Activated CD4-positive, alpha-beta T cell treated with anti-CD3 and anti-CD28 coated beads, Interleukin-2, Interleukin-4, amounts not matched to agents 100 ng/mL and 50 ng/mL, durations not matched to agents 16 hours and 8 hours (primary cell): ENCODE measurements at regions not wholly inside any gene's neighbourhood (a gene's known extent, or its start where the extent isn't known, plus 50 kb on each side); places are given as distances from the start of the nearest gene placed in this dataset.

Source experiments
- DNase-seq: peaks from one replicate; pipeline ENCODE4 v3.0.0-alpha.2; 2020; ENCODE audit warnings: low spot score

GRCh38 chr12:92226071-92226661, 80.5 kb upstream of the BTG1 start:
- DNase-seq = no peak

GRCh38 chr12:92224685-92225331, 79.2 kb upstream of the BTG1 start:
- DNase-seq = no peak

- no peak for DNase-seq
These were observed 77.8 kb upstream of the BTG1 start for GRCh38 chr12:92223481-92223880.

GRCh38 chr12:92221656-92222315, 76.1 kb upstream of the BTG1 start:
- no peak for DNase-seq

- DNase-seq = peak; percentile 72
These were observed 72.9 kb upstream of the BTG1 start for GRCh38 chr12:92218394-92219077.

- no peak for DNase-seq
These were observed 70.4 kb upstream of the BTG1 start for GRCh38 chr12:92216092-92216491.

GRCh38 chr12:92215358-92215757, 69.7 kb upstream of the BTG1 start:
- no peak for DNase-seq

GRCh38 chr12:92213166-92213565, 67.5 kb upstream of the BTG1 start:
- no peak for DNase-seq

GRCh38 chr12:92210071-92210470, 64.4 kb upstream of the BTG1 start:
- DNase-seq = peak; percentile 69

GRCh38 chr12:92208613-92209121, 63.0 kb upstream of the BTG1 start:
- peak; percentile 81 for DNase-seq

- DNase-seq = no peak
These were observed 61.0 kb upstream of the BTG1 start for GRCh38 chr12:92206596-92206995.

GRCh38 chr12:92206011-92206410, 60.4 kb upstream of the BTG1 start:
- DNase-seq = no peak

GRCh38 chr12:92199819-92200576, 54.4 kb upstream of the BTG1 start:
- DNase-seq = no peak

GRCh38 chr12:92197815-92198214, 52.2 kb upstream of the BTG1 start:
- no peak for DNase-seq

GRCh38 chr12:92196368-92196767, 50.7 kb upstream of the BTG1 start:
- DNase-seq = no peak
